Ishikawa (cell line): ENCODE measurements at regions not wholly inside any gene's neighbourhood (a gene's known extent, or its start where the extent isn't known, plus 50 kb on each side); places are given as distances from the start of the nearest gene placed in this dataset.

ENCODE experiments used
- CEBPB ChIP-seq: IDR thresholded peaks from 2 replicates; pipeline ENCODE4 v1.6.1; 2012
- CREB1 ChIP-seq: IDR thresholded peaks from 2 replicates; pipeline ENCODE4 v1.6.1; 2012; ENCODE audit warnings: low read depth
- EGR1 ChIP-seq: IDR thresholded peaks from 2 replicates; pipeline ENCODE4 v1.6.1; 2012
- EP300 ChIP-seq: IDR thresholded peaks from 2 replicates; pipeline ENCODE4 v1.6.1; 2012; ENCODE audit warnings: borderline replicate concordance
- FOXM1 ChIP-seq: IDR thresholded peaks from 2 replicates; pipeline ENCODE4 v1.6.1; 2012; ENCODE audit warnings: low read depth, borderline replicate concordance
- NFIC ChIP-seq: IDR thresholded peaks from 2 replicates; pipeline ENCODE4 v1.6.1; 2012
- TAF1 ChIP-seq: IDR thresholded peaks from 2 replicates; pipeline ENCODE4 v1.6.1; 2012; ENCODE audit warnings: low read depth, mild to moderate bottlenecking
- TCF12 ChIP-seq: IDR thresholded peaks from 2 replicates; pipeline ENCODE4 v1.6.1; 2012; ENCODE audit warnings: low read depth
- TEAD4 ChIP-seq: IDR thresholded peaks from 2 replicates; pipeline ENCODE4 v1.6.1; 2012
- YY1 ChIP-seq: IDR thresholded peaks from 2 replicates; pipeline ENCODE4 v1.6.1; 2012; ENCODE audit warnings: low read depth
- TF ChIP-seq, protein P1 (sequence below): IDR thresholded peaks from 2 replicates; pipeline ENCODE4 v1.6.1; 2012; ENCODE audit warnings: low read depth, mild to moderate bottlenecking

DNA sequence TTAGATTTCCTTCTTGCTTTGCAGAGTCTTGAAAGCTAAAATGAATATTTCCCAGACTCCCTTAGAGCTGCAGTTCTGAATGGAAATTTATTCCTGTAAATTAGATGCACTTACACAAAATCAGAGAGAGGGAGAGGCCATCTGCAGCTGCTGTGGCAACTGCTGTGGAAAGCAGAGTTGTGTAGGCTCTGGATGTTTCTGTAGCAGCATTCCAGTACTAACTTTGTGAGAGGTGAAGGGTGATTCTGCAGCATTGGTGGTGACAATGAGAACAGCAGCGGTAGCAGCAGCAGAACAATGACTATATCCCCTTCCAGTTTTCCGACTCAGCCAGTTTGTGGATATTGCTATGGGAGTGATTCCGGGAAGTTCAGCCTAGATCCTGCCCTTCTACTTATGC lies 433.0 kb upstream of the REG3G start:
- TF ChIP-seq FOXM1 (no peak), TAF1 (no peak), CREB1 (no peak), NFIC (no peak), CEBPB (no peak), TCF12 (no peak), EP300 (no peak), EGR1 (no peak), TEAD4 (no peak), YY1 (no peak)
- TF ChIP-seq, protein P1, sequence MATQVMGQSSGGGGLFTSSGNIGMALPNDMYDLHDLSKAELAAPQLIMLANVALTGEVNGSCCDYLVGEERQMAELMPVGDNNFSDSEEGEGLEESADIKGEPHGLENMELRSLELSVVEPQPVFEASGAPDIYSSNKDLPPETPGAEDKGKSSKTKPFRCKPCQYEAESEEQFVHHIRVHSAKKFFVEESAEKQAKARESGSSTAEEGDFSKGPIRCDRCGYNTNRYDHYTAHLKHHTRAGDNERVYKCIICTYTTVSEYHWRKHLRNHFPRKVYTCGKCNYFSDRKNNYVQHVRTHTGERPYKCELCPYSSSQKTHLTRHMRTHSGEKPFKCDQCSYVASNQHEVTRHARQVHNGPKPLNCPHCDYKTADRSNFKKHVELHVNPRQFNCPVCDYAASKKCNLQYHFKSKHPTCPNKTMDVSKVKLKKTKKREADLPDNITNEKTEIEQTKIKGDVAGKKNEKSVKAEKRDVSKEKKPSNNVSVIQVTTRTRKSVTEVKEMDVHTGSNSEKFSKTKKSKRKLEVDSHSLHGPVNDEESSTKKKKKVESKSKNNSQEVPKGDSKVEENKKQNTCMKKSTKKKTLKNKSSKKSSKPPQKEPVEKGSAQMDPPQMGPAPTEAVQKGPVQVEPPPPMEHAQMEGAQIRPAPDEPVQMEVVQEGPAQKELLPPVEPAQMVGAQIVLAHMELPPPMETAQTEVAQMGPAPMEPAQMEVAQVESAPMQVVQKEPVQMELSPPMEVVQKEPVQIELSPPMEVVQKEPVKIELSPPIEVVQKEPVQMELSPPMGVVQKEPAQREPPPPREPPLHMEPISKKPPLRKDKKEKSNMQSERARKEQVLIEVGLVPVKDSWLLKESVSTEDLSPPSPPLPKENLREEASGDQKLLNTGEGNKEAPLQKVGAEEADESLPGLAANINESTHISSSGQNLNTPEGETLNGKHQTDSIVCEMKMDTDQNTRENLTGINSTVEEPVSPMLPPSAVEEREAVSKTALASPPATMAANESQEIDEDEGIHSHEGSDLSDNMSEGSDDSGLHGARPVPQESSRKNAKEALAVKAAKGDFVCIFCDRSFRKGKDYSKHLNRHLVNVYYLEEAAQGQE = no peak
